DMS153 (cell line): ENCODE measurements at regions not wholly inside any gene's neighbourhood (a gene's known extent, or its start where the extent isn't known, plus 50 kb on each side); places are given as distances from the start of the nearest gene placed in this dataset.

Experiments used
- DNase-seq: peaks from one replicate; lab custom pipeline; 2025; lab: John Stamatoyannopoulos, UW

- no peak for DNase-seq
Measured at GRCh38 chr20:18971121-18971520, 157.5 kb downstream of the SCP2D1 start.

GRCh38 chr20:18971574-18971973 is 158.0 kb downstream of the SCP2D1 start:
- DNase-seq: no peak

GRCh38 chr20:18972251-18972876 is 158.8 kb downstream of the SCP2D1 start:
- DNase-seq: no peak

GRCh38 chr20:18973529-18974173 is 160.1 kb downstream of the SCP2D1 start:
- no peak for DNase-seq

GRCh38 chr20:18974660-18975059 is 161.1 kb downstream of the SCP2D1 start:
- no peak for DNase-seq

GRCh38 chr20:18977441-18977840 is 163.9 kb downstream of the SCP2D1 start:
- DNase-seq: no peak

- DNase-seq: no peak
Measured at GRCh38 chr20:18978311-18978710, 164.7 kb downstream of the SCP2D1 start.

GRCh38 chr20:18979132-18979531 is 165.5 kb downstream of the SCP2D1 start:
- no peak for DNase-seq

GRCh38 chr20:18981962-18982539 is 168.5 kb downstream of the SCP2D1 start:
- DNase-seq: no peak

- DNase-seq: peak; percentile 86
Measured at GRCh38 chr20:18983796-18984195, 170.2 kb downstream of the SCP2D1 start.

- peak; percentile 62 for DNase-seq
Measured at GRCh38 chr20:18984238-18985200, 170.9 kb downstream of the SCP2D1 start.

- DNase-seq: no peak
Measured at GRCh38 chr20:18985551-18985950, 172.0 kb downstream of the SCP2D1 start.

- DNase-seq: no peak
Measured at GRCh38 chr20:18986146-18986830, 172.7 kb downstream of the SCP2D1 start.

GRCh38 chr20:18986895-18987580 is 173.5 kb downstream of the SCP2D1 start:
- DNase-seq: no peak

GRCh38 chr20:18987781-18988360 is 174.3 kb downstream of the SCP2D1 start:
- no peak for DNase-seq

- no peak for DNase-seq
Measured at GRCh38 chr20:18988701-18989100, 175.1 kb downstream of the SCP2D1 start.

GRCh38 chr20:18989736-18990474 is 176.3 kb downstream of the SCP2D1 start:
- no peak for DNase-seq

- DNase-seq: no peak
Measured at GRCh38 chr20:18991012-18991411, 177.4 kb downstream of the SCP2D1 start.

- no peak for DNase-seq
Measured at GRCh38 chr20:18992418-18992817, 178.8 kb downstream of the SCP2D1 start.

- DNase-seq: no peak
Measured at GRCh38 chr20:18995455-18995854, 181.9 kb downstream of the SCP2D1 start.
